ENCODE measurements at regions not wholly inside any gene's neighbourhood (a gene's known extent, or its start where the extent isn't known, plus 50 kb on each side); places are given as distances from the start of the nearest gene placed in this dataset.
A peak's percentile ranks its signal among the peaks of the same experiment; 100 is the strongest.

DNA sequence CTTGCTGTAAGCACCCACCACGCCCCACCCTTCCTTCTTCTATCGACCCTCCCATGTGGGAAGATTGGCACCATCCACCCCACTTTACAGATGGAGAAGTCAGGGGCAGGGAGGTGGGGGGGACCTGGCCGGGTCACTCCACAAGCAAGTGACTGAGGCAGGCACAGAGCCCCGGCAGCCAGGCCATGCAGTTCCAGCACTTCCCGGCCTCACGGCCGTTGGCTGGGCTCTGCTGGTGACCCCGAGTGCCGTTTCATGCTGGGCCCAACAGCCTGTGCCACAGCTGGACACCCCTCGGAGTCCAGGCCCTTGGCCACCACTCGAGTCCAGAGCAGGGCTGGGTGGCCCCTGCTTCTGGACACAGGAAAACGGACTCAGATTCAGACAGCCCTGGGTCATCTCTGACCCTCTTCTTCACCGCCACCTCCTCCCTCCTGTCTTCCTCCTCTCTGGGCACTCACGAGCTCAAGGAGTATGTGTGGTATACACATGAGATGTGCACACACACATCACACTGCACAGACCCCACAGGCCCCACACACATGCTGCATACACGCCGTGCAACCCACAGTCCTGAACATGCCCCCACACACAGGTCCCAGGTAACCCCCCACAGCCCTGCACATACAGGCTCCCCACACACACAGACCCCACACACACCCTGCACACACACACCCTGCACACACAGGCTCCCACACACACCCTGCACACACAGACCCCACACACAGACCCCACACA, 89.3 kb upstream of the GPC1 start:
- H3K27ac ChIP-seq, result no peak overlapping the region
- peaks cover 0 to 32% (median 24%) of the 10 kb centered on the region in 10 experiments; a peak in 14 of 20 replicates for H3K4me1 ChIP-seq
- no peaks in the 10 kb centered on the region; a peak in 1 of 22 replicates for H3K36me3 ChIP-seq
- H3K4me2 ChIP-seq, result no peak overlapping the region
- H3K27me3 ChIP-seq, result no peaks in the 10 kb centered on the region
- TF ChIP-seq Cebpa-rat (IDR thresholded peaks at IDR 0.05), result no peak
- no peak overlapping the region for H3K4me3 ChIP-seq
- H4K20me1 ChIP-seq, result no peaks in the 10 kb centered on the region; a peak in 1 of 22 replicates
- peaks cover 25 to 45% (median 32%) of the 10 kb centered on the region in 11 experiments for H3K9me3 ChIP-seq (replicated peaks in 1 of 11)
- no peak overlapping the region for H3K9ac ChIP-seq

DNA sequence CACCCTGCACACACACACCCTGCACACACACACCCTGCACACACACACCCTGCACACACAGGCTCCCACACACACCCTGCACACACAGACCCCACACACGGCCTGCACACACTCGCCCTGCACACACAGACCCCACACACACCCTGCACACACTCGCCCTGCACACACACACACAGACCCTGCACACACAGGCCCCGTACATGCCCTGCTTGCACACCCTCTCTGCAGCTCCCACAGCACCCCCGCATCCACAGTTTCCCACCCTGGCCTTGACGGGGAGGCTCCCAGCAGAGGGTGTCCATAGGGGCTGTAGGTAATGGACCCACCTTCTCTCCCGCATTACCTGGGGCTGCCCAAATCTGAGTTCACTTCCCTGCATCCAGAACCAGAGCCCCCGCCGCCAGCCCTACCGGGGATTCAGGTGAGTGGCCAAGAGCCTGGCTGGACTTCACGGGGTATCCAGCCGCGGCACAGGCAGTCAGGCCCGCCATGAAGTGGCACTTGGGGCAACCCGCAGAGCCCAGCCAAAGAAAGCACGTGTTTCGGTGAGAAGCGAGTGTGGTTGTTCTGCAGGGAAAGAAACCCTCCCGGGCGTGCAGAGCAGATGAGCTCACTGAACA, 88.6 kb upstream of the GPC1 start:
- Histone ChIP-seq H3K36me3 (no peaks in the 10 kb centered on the region; a peak in 1 of 22 replicates), H3K9ac (no peak overlapping the region), H3K9me3 (replicated peaks in 1 of 11) (peaks cover 31 to 52% (median 39%) of the 10 kb centered on the region in 11 experiments), H3K4me3 (no peak overlapping the region), H3K27ac (no peak overlapping the region), H4K20me1 (no peaks in the 10 kb centered on the region; a peak in 1 of 22 replicates), H3K27me3 (no peaks in the 10 kb centered on the region), H3K4me1 (peaks cover 0 to 39% (median 31%) of the 10 kb centered on the region in 10 experiments; a peak in 14 of 20 replicates), H3K4me2 (no peak overlapping the region)
- TF ChIP-seq Cebpa-rat (IDR thresholded peaks at IDR 0.05), result no peak

DNA sequence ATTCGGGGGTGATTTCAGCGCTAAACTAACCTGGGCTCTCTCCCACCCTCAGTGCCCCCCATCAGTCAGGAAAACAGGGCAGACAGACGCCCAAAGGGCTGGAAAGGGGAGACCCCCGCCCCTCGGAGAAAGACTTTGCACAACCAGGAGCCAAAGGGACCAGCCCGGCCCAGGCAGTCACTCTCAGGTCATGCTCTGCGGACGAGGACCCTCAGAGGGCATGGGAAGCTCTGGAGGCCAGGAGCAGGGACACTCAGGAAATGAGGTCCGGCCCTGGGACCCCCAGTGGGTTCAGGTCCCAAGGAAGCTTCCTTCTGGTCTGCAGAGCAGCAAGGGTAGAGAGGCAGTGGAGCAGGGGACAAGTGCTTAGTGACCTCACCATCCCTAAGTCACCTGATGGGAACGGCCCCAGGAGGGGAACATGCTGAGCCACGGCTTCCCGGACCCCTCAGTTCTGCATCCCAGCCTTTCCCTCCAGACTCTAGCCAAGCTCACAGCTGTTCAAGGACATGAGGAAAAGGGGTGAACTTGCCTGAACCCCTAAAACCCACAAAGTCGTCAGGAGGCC, 88.0 kb upstream of the GPC1 start:
- Histone ChIP-seq H3K27ac (no peak overlapping the region), H3K27me3 (no peaks in the 10 kb centered on the region), H3K4me2 (no peak overlapping the region), H3K4me3 (no peak overlapping the region), H4K20me1 (no peaks in the 10 kb centered on the region; a peak in 1 of 22 replicates), H3K9ac (no peak overlapping the region), H3K36me3 (no peaks in the 10 kb centered on the region; a peak in 1 of 22 replicates), H3K4me1 (peaks cover 0 to 44% (median 34%) of the 10 kb centered on the region in 10 experiments; a peak in 14 of 20 replicates), H3K9me3 (replicated peaks in 1 of 11) (peaks cover 36 to 58% (median 45%) of the 10 kb centered on the region in 11 experiments)
- TF ChIP-seq Cebpa-rat (IDR thresholded peaks at IDR 0.05), result no peak

DNA sequence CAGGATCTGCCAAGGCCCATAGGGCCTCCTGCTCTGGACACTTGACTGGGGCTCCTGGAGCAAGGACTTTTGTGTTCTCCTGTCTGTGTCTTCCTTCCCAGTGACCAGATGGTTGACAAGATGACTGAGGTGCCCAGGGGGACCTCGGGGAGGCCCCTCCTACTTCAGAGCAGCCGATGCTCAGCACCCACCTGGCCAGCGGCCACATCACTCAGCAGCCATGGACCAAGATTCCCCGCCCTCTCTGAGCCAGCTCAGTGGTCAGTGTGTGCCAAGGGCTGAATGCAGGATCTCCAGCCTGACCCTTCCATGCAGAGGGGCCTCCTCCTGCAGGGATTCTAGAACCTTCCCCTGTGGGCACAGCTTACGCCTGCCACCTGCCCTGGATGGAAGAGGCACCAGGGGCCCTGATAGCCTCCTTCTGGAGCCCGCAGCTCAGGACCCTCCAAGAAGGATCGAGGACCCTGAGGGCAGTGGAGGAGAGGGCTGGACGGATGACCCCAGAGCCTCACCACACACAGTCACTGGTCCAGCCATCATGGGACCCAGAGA, 87.4 kb upstream of the GPC1 start:
- TF ChIP-seq Cebpa-rat (IDR thresholded peaks at IDR 0.05), result no peak
- Histone ChIP-seq H3K27me3 (no peaks in the 10 kb centered on the region), H3K27ac (no peak overlapping the region)

DNA sequence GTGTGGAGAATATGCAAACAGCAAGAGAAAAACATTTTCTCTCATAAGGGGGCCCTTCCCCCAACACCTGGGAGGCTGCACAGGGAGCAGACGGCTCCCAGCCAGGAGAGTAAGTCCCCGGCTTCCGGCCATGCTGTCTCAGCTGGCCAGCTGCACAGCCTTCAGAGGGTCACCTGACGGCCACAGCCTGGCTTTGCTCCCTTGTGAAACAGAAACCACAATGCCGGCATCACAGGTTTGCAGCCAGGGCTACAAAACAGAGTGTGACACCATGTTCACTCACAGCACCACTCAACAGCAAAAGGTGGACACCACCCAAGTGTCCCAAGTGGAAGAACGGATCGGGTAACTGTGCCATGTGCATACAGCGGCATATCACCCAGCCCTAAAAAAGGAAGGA, 86.9 kb upstream of the GPC1 start:
- no peaks in the 10 kb centered on the region; a peak in 1 of 22 replicates for H3K36me3 ChIP-seq
- H3K27me3 ChIP-seq, result no peaks in the 10 kb centered on the region
- H3K9ac ChIP-seq, result no peak overlapping the region
- no peak for TF ChIP-seq Cebpa-rat (IDR thresholded peaks at IDR 0.05)
- H3K27ac ChIP-seq, result no peak overlapping the region
- H3K9me3 ChIP-seq (replicated peaks in 1 of 11), result peaks cover 43 to 63% (median 56%) of the 10 kb centered on the region in 11 experiments
- no peak overlapping the region for H3K4me3 ChIP-seq
- H3K4me2 ChIP-seq, result peak overlapping the region in 5 of 11 experiments; percentile 41 to 75 (median 66); a peak in 5 of 22 replicates
- H3K4me1 ChIP-seq, result peaks cover 0 to 52% (median 34%) of the 10 kb centered on the region in 10 experiments; a peak in 14 of 20 replicates
- H4K20me1 ChIP-seq, result no peaks in the 10 kb centered on the region; a peak in 1 of 22 replicates

More for the DNA sequence above, 87.4 kb upstream of the GPC1 start:
- Histone ChIP-seq H3K9me3 (replicated peaks in 1 of 11) (peaks cover 42 to 63% (median 51%) of the 10 kb centered on the region in 11 experiments), H3K36me3 (no peaks in the 10 kb centered on the region; a peak in 1 of 22 replicates), H3K4me2 (peak overlapping the region in 1 of 11 experiments; percentile 75; a peak in 1 of 22 replicates), H3K9ac (no peak overlapping the region), H4K20me1 (no peaks in the 10 kb centered on the region; a peak in 1 of 22 replicates), H3K4me1 (peaks cover 0 to 50% (median 34%) of the 10 kb centered on the region in 10 experiments; a peak in 14 of 20 replicates), H3K4me3 (no peak overlapping the region)

DNA sequence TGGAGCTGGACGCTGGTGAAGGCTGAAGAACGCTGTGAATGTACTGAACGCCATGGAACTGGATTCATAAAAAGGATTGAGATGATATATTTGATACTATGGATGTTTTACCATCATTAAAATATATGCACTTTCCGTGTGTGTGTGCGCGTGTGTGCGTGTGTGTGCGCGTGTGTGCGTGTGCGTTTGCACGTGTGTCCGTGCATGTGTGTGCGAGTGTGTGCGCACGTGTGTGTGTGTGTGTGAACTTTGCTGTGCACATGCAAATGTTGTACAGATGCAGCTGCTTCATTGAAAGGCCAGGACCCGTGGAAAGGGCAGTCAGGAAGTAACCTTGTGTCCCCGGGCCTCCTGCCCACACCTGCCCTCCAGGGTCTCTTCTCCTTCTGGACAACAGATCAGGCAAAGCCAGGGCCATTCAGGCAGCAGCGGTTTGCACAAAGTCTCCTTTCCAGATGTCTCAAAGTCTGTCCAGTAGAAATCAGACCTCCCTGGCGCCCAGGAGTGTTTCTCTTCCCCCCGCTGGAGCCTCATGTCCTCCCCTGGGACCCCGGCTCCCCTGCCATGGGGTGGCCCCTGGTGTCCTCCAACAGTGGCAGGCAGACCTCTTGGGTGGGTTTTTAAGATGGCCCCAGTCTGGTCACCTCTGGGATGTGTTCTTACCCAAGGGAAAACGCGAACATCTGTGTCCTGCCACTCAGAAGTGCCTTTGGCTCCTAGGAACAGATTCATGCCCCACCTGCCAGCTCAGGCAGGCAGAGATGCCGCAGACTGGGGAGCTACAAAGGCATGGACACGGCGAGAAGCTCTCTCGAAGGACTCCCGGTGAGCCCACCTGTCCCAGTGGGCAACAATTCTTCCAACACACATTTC, 86.1 kb upstream of the GPC1 start:
- peak overlapping the region in 8 of 11 experiments; percentile 35 to 75 (median 66); a peak in 15 of 22 replicates for H3K4me2 ChIP-seq
- peaks cover 0 to 52% (median 34%) of the 10 kb centered on the region in 10 experiments; a peak in 14 of 20 replicates for H3K4me1 ChIP-seq
- H4K20me1 ChIP-seq, result no peaks in the 10 kb centered on the region; a peak in 1 of 22 replicates

DNA sequence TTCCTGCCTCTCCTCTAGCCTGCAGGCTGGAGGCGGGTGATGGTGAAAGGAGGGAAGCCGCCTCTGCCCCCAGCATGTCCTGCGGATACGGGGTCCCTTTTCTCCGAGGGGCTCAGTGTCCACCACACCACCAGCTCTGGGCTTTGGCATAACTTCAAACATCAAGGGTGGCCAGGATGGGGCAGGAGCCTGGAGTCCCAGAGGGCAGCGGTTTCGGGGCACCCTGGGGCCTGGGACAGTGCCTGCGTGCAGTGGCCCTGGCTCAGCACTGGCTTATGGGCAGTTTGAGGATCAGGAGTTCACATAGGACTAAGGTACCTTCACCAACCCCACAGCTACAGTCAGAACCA, 85.5 kb upstream of the GPC1 start:
- Histone ChIP-seq H3K9ac (no peak overlapping the region), H3K27ac (no peak overlapping the region), H4K20me1 (no peaks in the 10 kb centered on the region; a peak in 1 of 22 replicates), H3K4me2 (peak overlapping the region in 8 of 11 experiments; percentile 35 to 75 (median 66); a peak in 16 of 22 replicates), H3K9me3 (replicated peaks in 1 of 11) (peaks cover 38 to 56% (median 50%) of the 10 kb centered on the region in 11 experiments), H3K27me3 (no peaks in the 10 kb centered on the region), H3K4me3 (no peak overlapping the region; a peak in 1 of 20 replicates), H3K4me1 (peaks cover 0 to 52% (median 34%) of the 10 kb centered on the region in 10 experiments; a peak in 14 of 20 replicates), H3K36me3 (no peaks in the 10 kb centered on the region; a peak in 1 of 22 replicates)
- TF ChIP-seq Cebpa-rat (IDR thresholded peaks at IDR 0.05), result no peak

More for the DNA sequence above, 86.1 kb upstream of the GPC1 start:
- H3K4me3 ChIP-seq, result no peak overlapping the region; a peak in 1 of 20 replicates
- H3K27me3 ChIP-seq, result no peaks in the 10 kb centered on the region
- H3K9ac ChIP-seq, result no peak overlapping the region
- no peak for TF ChIP-seq Cebpa-rat (IDR thresholded peaks at IDR 0.05)
- H3K36me3 ChIP-seq, result no peaks in the 10 kb centered on the region; a peak in 1 of 22 replicates
- peaks cover 44 to 62% (median 56%) of the 10 kb centered on the region in 11 experiments for H3K9me3 ChIP-seq (replicated peaks in 1 of 11)
- H3K27ac ChIP-seq, result no peak overlapping the region

DNA sequence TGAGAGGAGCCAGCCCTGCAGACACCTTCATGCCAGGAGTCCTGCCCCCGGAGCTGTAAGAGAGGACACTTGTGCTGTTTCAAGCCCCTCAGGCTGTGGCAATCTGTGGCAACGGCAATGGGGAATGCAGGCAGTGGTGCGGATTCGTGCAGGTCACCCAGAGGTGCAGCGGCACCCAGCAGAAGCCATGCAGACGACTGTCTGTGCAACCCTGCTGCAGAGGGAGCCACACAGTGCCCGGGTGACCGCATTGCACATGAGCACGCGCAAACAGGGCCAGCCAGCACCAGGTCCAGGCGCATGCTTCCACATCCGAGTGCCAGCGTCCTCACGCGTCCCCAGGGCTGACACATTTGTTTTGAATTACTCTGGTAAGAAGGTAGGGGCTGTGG, 84.8 kb upstream of the GPC1 start:
- Histone ChIP-seq H3K27me3 (no peaks in the 10 kb centered on the region), H3K4me2 (peak overlapping the region in 6 of 11 experiments; percentile 25 to 75 (median 66); a peak in 9 of 22 replicates), H3K4me1 (peaks cover 0 to 57% (median 35%) of the 10 kb centered on the region in 10 experiments; a peak in 14 of 20 replicates), H3K4me3 (no peak overlapping the region), H3K36me3 (no peaks in the 10 kb centered on the region), H3K27ac (no peak overlapping the region), H3K9ac (no peak overlapping the region), H4K20me1 (no peaks in the 10 kb centered on the region; a peak in 1 of 22 replicates), H3K9me3 (replicated peaks in 1 of 11) (peaks cover 31 to 49% (median 43%) of the 10 kb centered on the region in 11 experiments)
- no peak for TF ChIP-seq Cebpa-rat (IDR thresholded peaks at IDR 0.05)

Measured in BLaER1 treated with 17β-estradiol and CSF1 and Interleukin-3, amounts not matched to agents 10 nM and 100 nM (cell line).